ENCODE measurements at regions not wholly inside any gene's neighbourhood (a gene's known extent, or its start where the extent isn't known, plus 50 kb on each side); places are given as distances from the start of the nearest gene placed in this dataset.

DNA sequence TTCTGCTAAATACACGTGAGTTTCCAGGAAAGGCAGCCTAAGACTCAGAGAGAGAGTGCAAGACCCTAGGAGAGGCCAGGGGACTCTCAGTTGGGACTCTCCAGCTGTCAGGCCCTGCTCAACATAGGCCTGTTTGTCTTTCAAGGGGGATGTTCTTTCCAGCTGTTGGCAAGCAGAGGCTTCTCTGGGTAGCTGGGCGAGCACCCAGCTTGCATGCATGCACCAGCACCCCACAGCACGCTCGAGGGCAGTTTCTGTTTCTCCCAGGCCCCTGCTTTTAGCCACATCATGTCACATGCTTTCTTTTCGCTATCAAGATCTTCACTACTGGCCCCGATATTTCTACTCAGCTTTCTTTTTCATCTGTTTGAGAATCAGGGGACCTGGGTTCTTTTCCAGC lies 479.3 kb upstream of the HS6ST1 start:
- intact Hi-C loops (cut with DNase I; ENCODE audit: low total_unique reads): no loop called here
- no peak for TF ChIP-seq POLR2A (IDR thresholded peaks at IDR 0.05)
- TF ChIP-seq, protein P1, sequence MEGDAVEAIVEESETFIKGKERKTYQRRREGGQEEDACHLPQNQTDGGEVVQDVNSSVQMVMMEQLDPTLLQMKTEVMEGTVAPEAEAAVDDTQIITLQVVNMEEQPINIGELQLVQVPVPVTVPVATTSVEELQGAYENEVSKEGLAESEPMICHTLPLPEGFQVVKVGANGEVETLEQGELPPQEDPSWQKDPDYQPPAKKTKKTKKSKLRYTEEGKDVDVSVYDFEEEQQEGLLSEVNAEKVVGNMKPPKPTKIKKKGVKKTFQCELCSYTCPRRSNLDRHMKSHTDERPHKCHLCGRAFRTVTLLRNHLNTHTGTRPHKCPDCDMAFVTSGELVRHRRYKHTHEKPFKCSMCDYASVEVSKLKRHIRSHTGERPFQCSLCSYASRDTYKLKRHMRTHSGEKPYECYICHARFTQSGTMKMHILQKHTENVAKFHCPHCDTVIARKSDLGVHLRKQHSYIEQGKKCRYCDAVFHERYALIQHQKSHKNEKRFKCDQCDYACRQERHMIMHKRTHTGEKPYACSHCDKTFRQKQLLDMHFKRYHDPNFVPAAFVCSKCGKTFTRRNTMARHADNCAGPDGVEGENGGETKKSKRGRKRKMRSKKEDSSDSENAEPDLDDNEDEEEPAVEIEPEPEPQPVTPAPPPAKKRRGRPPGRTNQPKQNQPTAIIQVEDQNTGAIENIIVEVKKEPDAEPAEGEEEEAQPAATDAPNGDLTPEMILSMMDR (IDR thresholded peaks at IDR 0.05): no peak
- Histone ChIP-seq H3K4me1 (no peaks in the 10 kb centered on the region), H3K27me3 (no peaks in the 10 kb centered on the region), H3K27ac (no peak overlapping the region), H3K36me3 (ENCODE audit: low read depth, missing control alignments) (no peaks in the 10 kb centered on the region), H3K4me3 (no peak overlapping the region), H3K9me3 (no peaks in the 10 kb centered on the region)
- no peak for DNase-seq
- 84 to 86% methylated on average over 6 of the region's 6 CpGs for WGBS, 2 donors

DNA sequence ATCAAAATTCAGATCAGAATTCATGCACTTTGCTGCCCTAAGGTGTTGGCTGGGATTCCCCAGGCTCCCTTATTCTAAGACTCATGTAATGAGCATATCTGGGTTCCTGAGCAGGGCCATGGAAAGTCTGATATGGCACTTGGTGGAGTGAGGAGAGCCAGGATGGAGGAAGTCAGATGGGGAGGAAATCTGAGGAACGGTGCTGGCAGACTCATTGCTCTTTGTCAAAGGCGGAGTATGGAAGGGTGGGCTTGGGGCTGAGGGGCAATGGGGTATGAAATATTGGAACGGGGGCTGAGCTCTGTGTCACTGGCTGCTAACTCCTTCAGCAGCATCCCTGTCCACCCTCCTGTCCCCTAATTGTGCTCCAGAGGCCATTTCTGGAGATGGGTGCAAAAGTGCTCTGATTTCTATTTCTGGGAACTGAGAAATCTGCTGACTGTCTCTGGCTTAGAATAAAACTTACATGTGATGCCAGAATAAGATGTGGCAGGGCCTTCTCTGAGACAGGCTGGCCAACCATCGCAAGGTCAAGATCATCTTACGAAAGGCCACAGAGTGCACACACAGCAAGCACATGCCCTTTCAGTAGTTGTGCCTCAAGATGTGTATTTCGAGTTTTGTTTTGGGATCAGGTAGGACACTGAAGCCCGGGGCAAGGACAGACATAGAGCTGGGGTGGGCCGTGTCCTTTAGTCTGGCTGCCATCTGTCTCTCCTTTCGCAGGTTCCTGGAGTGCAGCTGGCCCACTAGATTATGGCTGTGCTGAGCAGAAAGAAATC lies 480.0 kb upstream of the HS6ST1 start:
- no peak for TF ChIP-seq POLR2A (IDR thresholded peaks at IDR 0.05)
- TF ChIP-seq, protein P1 (IDR thresholded peaks at IDR 0.05): no peak
- no peaks in the 10 kb centered on the region for H3K36me3 ChIP-seq (ENCODE audit: low read depth, missing control alignments)
- 85 to 90% methylated on average over 9 of the region's 9 CpGs for WGBS, 2 donors
- DNase-seq: no peak
- H3K27me3 ChIP-seq: no peaks in the 10 kb centered on the region
- no peak overlapping the region for H3K27ac ChIP-seq
- no peaks in the 10 kb centered on the region for H3K4me1 ChIP-seq
- no peak overlapping the region for H3K4me3 ChIP-seq
- H3K9me3 ChIP-seq: no peaks in the 10 kb centered on the region
- intact Hi-C loops (cut with DNase I; ENCODE audit: low total_unique reads): no loop called here

DNA sequence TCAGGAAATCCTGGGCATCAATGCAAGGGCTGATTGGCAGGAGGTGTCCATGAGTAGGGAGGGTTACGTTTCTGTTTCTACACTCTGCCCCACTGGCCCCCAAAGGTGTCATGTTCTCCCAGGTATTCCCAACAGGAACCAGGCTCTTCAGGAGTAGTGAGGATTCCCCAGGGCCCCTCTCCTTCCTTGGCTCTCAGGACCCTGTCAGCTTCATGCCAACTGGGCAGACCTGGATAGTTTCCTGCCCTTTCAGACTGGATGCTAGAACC lies 480.6 kb upstream of the HS6ST1 start:
- no peak overlapping the region for H3K27ac ChIP-seq
- 100% methylated on average over 1 of the region's 1 CpG; no CpG with 5 or more reads in 1 of the 2 donors for WGBS, 2 donors
- H3K9me3 ChIP-seq: no peaks in the 10 kb centered on the region
- no peaks in the 10 kb centered on the region for H3K4me1 ChIP-seq
- H3K36me3 ChIP-seq (ENCODE audit: low read depth, missing control alignments): no peaks in the 10 kb centered on the region
- no peak overlapping the region for H3K4me3 ChIP-seq
- DNase-seq: no peak
- intact Hi-C loops (cut with DNase I; ENCODE audit: low total_unique reads): no loop called here
- H3K27me3 ChIP-seq: no peaks in the 10 kb centered on the region
- TF ChIP-seq, protein P1 (IDR thresholded peaks at IDR 0.05): no peak
- no peak for TF ChIP-seq POLR2A (IDR thresholded peaks at IDR 0.05)

DNA sequence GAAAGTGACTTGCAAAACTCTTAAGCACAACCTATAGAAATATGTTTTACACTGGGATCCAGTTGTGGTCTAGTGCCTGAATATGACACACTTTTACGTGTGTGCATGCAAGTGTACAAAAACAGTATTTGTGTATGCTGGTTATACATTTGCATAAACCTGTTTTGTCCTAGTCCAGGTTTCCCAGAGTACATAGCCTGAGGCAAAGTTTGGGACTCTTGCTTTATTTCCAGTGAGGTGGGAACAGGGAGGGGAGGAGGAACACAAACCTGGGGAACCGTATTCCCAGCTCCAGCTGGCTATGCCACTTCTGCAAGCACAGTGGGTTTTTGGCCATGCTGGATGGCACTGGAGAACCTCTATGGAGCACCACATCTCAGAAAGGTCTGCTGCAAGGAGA lies 481.1 kb upstream of the HS6ST1 start:
- no peak for TF ChIP-seq POLR2A (IDR thresholded peaks at IDR 0.05)
- TF ChIP-seq, protein P1 (IDR thresholded peaks at IDR 0.05): no peak

DNA sequence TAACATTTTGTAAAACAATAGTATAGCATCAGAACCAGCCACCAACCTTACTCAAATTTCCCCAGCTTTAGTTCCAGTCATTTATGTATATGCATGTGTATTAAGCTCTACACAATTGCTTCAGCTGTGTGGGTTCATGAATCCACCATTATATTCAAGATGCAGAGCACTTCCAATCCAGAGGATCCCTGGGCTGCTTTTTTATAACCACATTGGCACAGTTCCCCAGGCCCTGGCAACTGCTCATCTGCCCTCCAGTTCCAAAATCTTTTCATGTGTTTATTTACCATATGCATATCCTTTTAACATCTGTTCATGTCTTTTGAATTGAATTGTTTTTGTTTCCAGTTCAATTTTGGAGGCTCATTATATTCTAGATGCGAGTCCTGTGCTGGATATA lies 482.9 kb upstream of the HS6ST1 start:
- intact Hi-C loops (cut with DNase I; ENCODE audit: low total_unique reads): no loop called here
- no peak overlapping the region for H3K4me3 ChIP-seq
- no peaks in the 10 kb centered on the region for H3K27me3 ChIP-seq
- H3K27ac ChIP-seq: no peak overlapping the region
- H3K9me3 ChIP-seq: no peaks in the 10 kb centered on the region
- WGBS, 2 donors: 89 to 100% methylated on average over 1 of the region's 1 CpG
- H3K4me1 ChIP-seq: no peaks in the 10 kb centered on the region
- no peaks in the 10 kb centered on the region for H3K36me3 ChIP-seq (ENCODE audit: low read depth, missing control alignments)
- no peak for DNase-seq
- no peak for TF ChIP-seq POLR2A (IDR thresholded peaks at IDR 0.05)
- TF ChIP-seq, protein P1 (IDR thresholded peaks at IDR 0.05): no peak

More for the DNA sequence above, 481.1 kb upstream of the HS6ST1 start:
- Histone ChIP-seq H3K4me3 (no peak overlapping the region), H3K36me3 (ENCODE audit: low read depth, missing control alignments) (no peaks in the 10 kb centered on the region), H3K4me1 (no peaks in the 10 kb centered on the region), H3K9me3 (no peaks in the 10 kb centered on the region), H3K27ac (no peak overlapping the region), H3K27me3 (no peaks in the 10 kb centered on the region)
- intact Hi-C loops (cut with DNase I; ENCODE audit: low total_unique reads): no loop called here
- WGBS, 2 donors: 81 to 85% methylated on average over 2 of the region's 2 CpGs
- no peak for DNase-seq

Data from testis (tissue), 2 donors.